GM12878 (cell line): ENCODE measurements at regions not wholly inside any gene's neighbourhood (a gene's known extent, or its start where the extent isn't known, plus 50 kb on each side); places are given as distances from the start of the nearest gene placed in this dataset.

ENCODE experiments used
- ATAC-seq: fragments of 200-7000 bp; cut with Tn5 transposase; 3 replicates; pipeline ENCODE4 v1.9.1; 2020; ENCODE audit warnings: mild to moderate bottlenecking, moderate library complexity
- BruUV-seq: library from RNA; stranded (reverse); fragments of 400-500 nt; replicated peaks from 2 replicates; lab custom pipeline; 2021; lab: Mats Ljungman, UMichigan
- CTCF ChIA-PET: fragments of 300-600 bp; sonication (Branson Sonifier 250); formaldehyde crosslinking; extraction: SDS; loops from one replicate; lab custom pipeline; 2021; ENCODE audit warnings: inconsistent platforms; lab: Yijun Ruan, JAX
- POLR2A ChIA-PET: fragments of 350-600 bp; formaldehyde crosslinking; extraction: SDS; loops from one replicate; lab custom pipeline; 2021; ENCODE audit warnings: inconsistent platforms; lab: Charles Lee
- RAD21 ChIA-PET: fragments of 300-600 bp; sonication (Branson Sonifier 250); formaldehyde crosslinking; loops from one replicate; lab custom pipeline; 2023; ENCODE audit warnings: antibody characterized with exemption; ENCODE audit not compliant: unreplicated experiment; lab: Charles Lee
- SMC1A ChIA-PET: fragments of 300-600 bp; sonication (Branson Sonifier 250); formaldehyde crosslinking; loops from one replicate; lab custom pipeline; 2023; ENCODE audit not compliant: unreplicated experiment, uncharacterized antibody; lab: Charles Lee
- DNase-seq: peaks from one replicate; pipeline ENCODE4 v3.0.0-alpha.2; 2011; ENCODE audit warnings: low read depth, low spot score
- FAIRE-seq: peaks from 3 replicates; lab custom pipeline; 2011; peaks lifted over from hg19 to GRCh38; lab: Jason Lieb, UNC
- H2AFZ ChIP-seq: 2 replicates; pipeline ENCODE4 v1.6.0; 2011; ENCODE audit warnings: low read depth, low read length, control low read depth; ENCODE audit not compliant: control insufficient read depth
- H3K27ac ChIP-seq: 2 replicates; pipeline ENCODE4 v1.5.1; 2011; ENCODE audit warnings: control low read depth; ENCODE audit not compliant: control insufficient read depth, insufficient read depth
- H3K27me3 ChIP-seq, 2 experiments: replicated peaks in 1 of 2; 2 replicates each; pipeline versions ENCODE4 v1.6.0 to v1.6.1; 2011; ENCODE audit warnings: low read length in 1 of 2; ENCODE audit not compliant: control insufficient read depth in 2 of 2, insufficient read depth in 2 of 2
- H3K36me3 ChIP-seq, 2 experiments: 2 replicates each; pipeline ENCODE4 v1.5.1; 2011; ENCODE audit warnings: low read length in 1 of 2; ENCODE audit not compliant: control insufficient read depth in 2 of 2, insufficient read depth in 2 of 2
- H3K4me1 ChIP-seq: 2 replicates; pipeline ENCODE4 v1.6.1; 2011; ENCODE audit warnings: mild to moderate bottlenecking, low read length, moderate library complexity, mixed read lengths; ENCODE audit not compliant: control insufficient read depth, insufficient read depth
- H3K4me2 ChIP-seq: 2 replicates; pipeline ENCODE4 v1.6.0; 2011; ENCODE audit warnings: control low read depth; ENCODE audit not compliant: control insufficient read depth, insufficient read depth
- H3K4me3 ChIP-seq: fragments of 200-600 bp; sonication (generic); 2 replicates; pipeline ENCODE4 v1.5.1; 2016
- H3K79me2 ChIP-seq: 2 replicates; pipeline ENCODE4 v1.6.0; 2011; ENCODE audit warnings: low read length; ENCODE audit not compliant: control insufficient read depth, insufficient read depth
- H3K9ac ChIP-seq: 2 replicates; pipeline ENCODE4 v1.8.0; 2011; ENCODE audit warnings: low read length, control low read depth, mixed read lengths; ENCODE audit not compliant: control insufficient read depth, insufficient read depth
- H3K9me3 ChIP-seq: replicated peaks from 3 replicates; pipeline ENCODE4 v1.5.1; 2011; ENCODE audit warnings: mild to moderate bottlenecking, low read length; ENCODE audit not compliant: control insufficient read depth, insufficient read depth
- H4K20me1 ChIP-seq: 2 replicates; pipeline ENCODE4 v1.6.0; 2011; ENCODE audit not compliant: control insufficient read depth, insufficient read depth
- ATF3 ChIP-seq: IDR thresholded peaks from 2 replicates; pipeline ENCODE4 v1.6.1; 2011; ENCODE audit warnings: low read depth, mild to moderate bottlenecking, low read length, moderate library complexity, borderline replicate concordance; ENCODE audit errors: extremely low read depth
- CREM ChIP-seq: IDR thresholded peaks from 2 replicates; pipeline ENCODE4 v1.6.1; 2014; ENCODE audit warnings: antibody characterized with exemption, low read depth
- E2F8 ChIP-seq: fragments of 450-650 bp; IDR thresholded peaks from 2 replicates; pipeline ENCODE4 v1.6.1; 2018; ENCODE audit warnings: mild to moderate bottlenecking, low read depth, moderate library complexity; ENCODE audit not compliant: partially characterized antibody
- GABPA ChIP-seq: IDR thresholded peaks from 2 replicates; pipeline ENCODE4 v1.6.1; 2014; ENCODE audit warnings: antibody characterized with exemption, low read depth, mild to moderate bottlenecking, inconsistent platforms
- KLF5 ChIP-seq: fragments of 450-650 bp; IDR thresholded peaks from 2 replicates; pipeline ENCODE4 v1.6.1; 2014; ENCODE audit warnings: mild to moderate bottlenecking; ENCODE audit not compliant: partially characterized antibody
- LARP7 ChIP-seq: fragments of 450-650 bp; IDR thresholded peaks from 2 replicates; pipeline ENCODE4 v1.6.1; 2017; ENCODE audit warnings: mild to moderate bottlenecking
- NFIC ChIP-seq: IDR thresholded peaks from 2 replicates; pipeline ENCODE4 v1.6.1; 2012; ENCODE audit warnings: low read depth, mild to moderate bottlenecking, inconsistent platforms, low read length, moderate library complexity
- PAX8 ChIP-seq: fragments of 450-650 bp; IDR thresholded peaks from 2 replicates; pipeline ENCODE4 v1.6.1; 2017; ENCODE audit warnings: mild to moderate bottlenecking, moderate library complexity
- RFX5 ChIP-seq: IDR thresholded peaks from 2 replicates; pipeline ENCODE4 v1.6.1; 2011; ENCODE audit warnings: low read depth, low read length, improper control_type of control experiment
- RUNX3 ChIP-seq: IDR thresholded peaks from 2 replicates; pipeline ENCODE4 v1.6.1; 2012; ENCODE audit warnings: low read length, inconsistent platforms
- TCF3 ChIP-seq: IDR thresholded peaks from 2 replicates; pipeline ENCODE4 v1.6.1; 2012; ENCODE audit warnings: low read depth, mild to moderate bottlenecking, low read length, borderline replicate concordance; ENCODE audit not compliant: insufficient read depth
- TCF7 ChIP-seq: IDR thresholded peaks from 2 replicates; pipeline ENCODE4 v1.6.1; 2014; ENCODE audit warnings: antibody characterized with exemption, borderline replicate concordance
- YBX1 ChIP-seq: fragments of 450-650 bp; IDR thresholded peaks from 2 replicates; pipeline ENCODE4 v1.6.1; 2016; ENCODE audit warnings: antibody characterized with exemption
- ZNF217 ChIP-seq: fragments of 450-650 bp; IDR thresholded peaks from 2 replicates; pipeline ENCODE4 v1.6.1; 2017; ENCODE audit warnings: antibody characterized with exemption, mild to moderate bottlenecking
- WGBS: methylation state at CpG from one replicate; pipeline ENCODE4 v1.1.6; 2016; ENCODE audit warnings: low lambda C conversion rate; ENCODE audit not compliant: insufficient replicate concordance, insufficient coverage; ENCODE audit errors: missing lambda C conversion rate; 5-methylcytosine and 5-hydroxymethylcytosine counted together
- in situ Hi-C: fragments of 300-500 bp; cut with MboI; formaldehyde crosslinking; loops from 9 replicates; pipeline ENCODE4 v1.14.3; 2018; ENCODE audit warnings: mixed read lengths
- intact Hi-C: fragments of 100-400 bp; cut with micrococcal nuclease; formaldehyde crosslinking; loops from one replicate; pipeline ENCODE4 v1.14.2; 2022; ENCODE audit not compliant: unreplicated experiment

- FAIRE-seq (no peak), DNase-seq (no peak), ATAC-seq (no peak)
- WGBS: 13% methylated on average over 3 of the region's 3 CpGs
- intact Hi-C loops: no loop called here
- H3K9ac ChIP-seq: no peak overlapping the region
- no peaks in the 10 kb centered on the region for H3K79me2 ChIP-seq
- H3K4me2 ChIP-seq: no peak overlapping the region
- no peaks in the 10 kb centered on the region for H3K36me3 ChIP-seq
- no peak for TF ChIP-seq PAX8
- no peak for TF ChIP-seq GABPA
- no peak overlapping the region for H3K27ac ChIP-seq
- in situ Hi-C loops: no loop called here
- 0 out of 4 replicates have a peak, but pooled peaks cover 0 to 3% of the 10 kb centered on the region in 2 experiments for H3K27me3 ChIP-seq
- ChIA-PET POLR2A (no interaction called here), RAD21 (no interaction called here), CTCF (interaction anchor here (0.6 kb wide), 1 partner anchor 11 kb away, joined by 3 read pairs; no protein-coding TSS in a partner anchor), SMC1A (interaction anchor here (0.6 to 1.3 kb wide), 3 partner anchors 8 to 153 kb away, joined by 3 read pairs; no protein-coding TSS in a partner anchor)
- no peaks in the 10 kb centered on the region for H4K20me1 ChIP-seq
- no peaks in the 10 kb centered on the region for H3K4me1 ChIP-seq
- no peaks in the 10 kb centered on the region for H3K9me3 ChIP-seq
- BruUV-seq: no TSS peak
- H2AFZ ChIP-seq: no peak overlapping the region
- H3K4me3 ChIP-seq: no peak overlapping the region
Measured at GRCh38 chr6:131379948-131380347, 193.1 kb upstream of the ARG1 start.

- TF ChIP-seq RFX5 (no peak), TCF3 (no peak), CREM (no peak), KLF5 (no peak), RUNX3 (no peak), E2F8 (no peak), ZNF217 (no peak), LARP7 (no peak), TCF7 (no peak), ATF3 (no peak), YBX1 (no peak), NFIC (no peak)
- no peak overlapping the region for H3K4me2 ChIP-seq
- H3K36me3 ChIP-seq: no peaks in the 10 kb centered on the region
- no TSS peak for BruUV-seq
- no peak overlapping the region for H3K4me3 ChIP-seq
- intact Hi-C loops: no loop called here
- no peak overlapping the region for H3K27ac ChIP-seq
- no peak overlapping the region for H2AFZ ChIP-seq
- in situ Hi-C loops: no loop called here
- WGBS: 37% methylated on average over 9 of the region's 9 CpGs
- no peaks in the 10 kb centered on the region for H3K9me3 ChIP-seq
- H3K4me1 ChIP-seq: no peaks in the 10 kb centered on the region
- H3K79me2 ChIP-seq: no peaks in the 10 kb centered on the region
- no peak for FAIRE-seq
- H4K20me1 ChIP-seq: no peaks in the 10 kb centered on the region
- ChIA-PET POLR2A (no interaction called here), CTCF (no interaction called here), SMC1A (no interaction called here), RAD21 (no interaction called here)
- 0 out of 4 replicates have a peak, but pooled peaks cover 0 to 3% of the 10 kb centered on the region in 2 experiments for H3K27me3 ChIP-seq
- no peak for DNase-seq
- H3K9ac ChIP-seq: no peak overlapping the region
- ATAC-seq: no peak
Measured at GRCh38 chr6:131381052-131381708, 191.8 kb upstream of the ARG1 start.
